ENCODE measurements at regions not wholly inside any gene's neighbourhood (a gene's known extent, or its start where the extent isn't known, plus 50 kb on each side); places are given as distances from the start of the nearest gene placed in this dataset.

DNA sequence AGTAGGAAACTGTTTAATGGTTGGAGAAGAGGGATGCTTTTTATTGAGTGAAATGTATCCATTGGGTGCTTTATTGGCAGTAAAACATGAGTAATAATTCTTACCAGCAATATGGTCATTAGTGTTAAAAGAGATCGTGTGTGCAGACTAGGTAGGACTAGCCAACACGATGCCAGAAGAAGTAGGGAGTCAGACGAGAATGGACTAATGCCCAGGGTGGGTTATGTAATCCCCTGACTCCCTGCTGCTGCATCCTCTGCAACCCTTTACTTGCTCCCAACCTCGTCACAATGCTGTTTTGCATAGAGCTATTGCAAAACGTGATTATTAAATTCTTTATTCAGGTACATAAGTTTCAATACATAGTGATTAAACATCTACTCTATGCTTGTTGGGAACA is 1213.7 kb downstream of the GATA3 start:
- TF ChIP-seq, protein P1, sequence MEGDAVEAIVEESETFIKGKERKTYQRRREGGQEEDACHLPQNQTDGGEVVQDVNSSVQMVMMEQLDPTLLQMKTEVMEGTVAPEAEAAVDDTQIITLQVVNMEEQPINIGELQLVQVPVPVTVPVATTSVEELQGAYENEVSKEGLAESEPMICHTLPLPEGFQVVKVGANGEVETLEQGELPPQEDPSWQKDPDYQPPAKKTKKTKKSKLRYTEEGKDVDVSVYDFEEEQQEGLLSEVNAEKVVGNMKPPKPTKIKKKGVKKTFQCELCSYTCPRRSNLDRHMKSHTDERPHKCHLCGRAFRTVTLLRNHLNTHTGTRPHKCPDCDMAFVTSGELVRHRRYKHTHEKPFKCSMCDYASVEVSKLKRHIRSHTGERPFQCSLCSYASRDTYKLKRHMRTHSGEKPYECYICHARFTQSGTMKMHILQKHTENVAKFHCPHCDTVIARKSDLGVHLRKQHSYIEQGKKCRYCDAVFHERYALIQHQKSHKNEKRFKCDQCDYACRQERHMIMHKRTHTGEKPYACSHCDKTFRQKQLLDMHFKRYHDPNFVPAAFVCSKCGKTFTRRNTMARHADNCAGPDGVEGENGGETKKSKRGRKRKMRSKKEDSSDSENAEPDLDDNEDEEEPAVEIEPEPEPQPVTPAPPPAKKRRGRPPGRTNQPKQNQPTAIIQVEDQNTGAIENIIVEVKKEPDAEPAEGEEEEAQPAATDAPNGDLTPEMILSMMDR (IDR thresholded peaks at IDR 0.05; ENCODE audit: poor library complexity) = no peak
- TF ChIP-seq EZH2phosphoT487 (IDR thresholded peaks at IDR 0.05; ENCODE audit: low read depth, severe bottlenecking, unreplicated experiment) = no peak
